T-helper 2 cell treated with Interferon-gamma antibody and Interleukin-4, amounts not matched to agents 5 μg/mL and 100 μg/mL, for 36 hours (primary cell): ENCODE measurements at regions not wholly inside any gene's neighbourhood (a gene's known extent, or its start where the extent isn't known, plus 50 kb on each side); places are given as distances from the start of the nearest gene placed in this dataset.
"Not testable (repeated sequence)": the region's sequence is repeated elsewhere in the genome, so short reads cannot be mapped to it uniquely, and the experiment has no call there.

Experiments
- DNase-seq: peaks from one replicate; pipeline ENCODE4 v3.0.0; 2021; ENCODE audit warnings: low spot score
- H3K27ac Mint-ChIP-seq: one replicate; pipeline ENCODE4 v1.8.0; 2021; ENCODE audit warnings: mild to moderate bottlenecking, mixed read lengths
- H3K27me3 Mint-ChIP-seq: one replicate; pipeline ENCODE4 v1.8.0; 2021; ENCODE audit warnings: low read depth, mixed read lengths
- H3K36me3 Mint-ChIP-seq: one replicate; pipeline ENCODE4 v1.8.0; 2021; ENCODE audit warnings: low read depth, mixed read lengths
- H3K4me1 Mint-ChIP-seq: one replicate; pipeline ENCODE4 v1.8.0; 2021; ENCODE audit warnings: low read depth, mixed read lengths
- H3K4me3 Mint-ChIP-seq: one replicate; pipeline ENCODE4 v1.8.0; 2022; ENCODE audit warnings: mild to moderate bottlenecking, moderate library complexity, mixed read lengths
- H3K9me3 Mint-ChIP-seq: one replicate; pipeline ENCODE4 v1.8.0; 2021; ENCODE audit warnings: mixed read lengths

DNA sequence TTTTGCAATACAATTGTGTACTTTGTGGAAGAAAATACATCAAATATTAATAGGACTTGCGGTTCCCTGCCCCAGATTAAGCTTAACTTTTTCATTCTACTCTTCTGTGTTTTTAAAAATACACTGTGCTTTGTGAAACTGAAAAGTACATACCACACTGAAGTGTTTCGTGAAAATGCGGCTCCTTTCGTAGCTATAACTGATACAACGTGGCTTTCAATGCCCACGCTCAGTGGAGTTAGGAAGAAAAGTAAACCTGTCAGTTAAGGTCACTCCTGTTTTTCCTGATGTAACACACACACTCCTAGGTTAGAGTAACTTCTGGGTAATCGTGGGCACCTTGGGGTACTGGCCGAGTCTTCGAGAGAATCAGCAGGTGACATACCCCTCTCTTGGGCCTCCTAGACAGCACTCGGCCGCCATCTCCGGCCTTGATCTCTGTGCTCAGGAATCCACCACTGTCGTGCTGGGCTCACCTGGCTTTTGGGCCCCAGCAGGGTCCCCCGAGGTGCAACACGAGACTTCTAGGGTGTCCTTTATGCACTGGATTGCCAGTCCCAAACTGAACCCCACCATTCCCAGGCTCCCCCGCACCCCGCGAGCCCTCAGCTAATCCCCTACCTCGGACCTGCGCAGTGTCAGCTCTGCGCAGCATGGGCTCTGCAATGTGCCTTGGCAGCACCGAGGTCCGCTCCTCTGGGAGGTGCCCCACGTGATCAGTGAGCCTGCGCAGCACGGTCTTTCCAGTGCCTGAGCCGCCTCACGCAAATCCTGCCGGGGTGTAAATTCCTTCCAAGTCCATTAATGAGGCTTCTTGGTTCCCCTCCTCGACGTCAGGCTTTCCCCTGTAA is 162.6 kb upstream of the INTU start:
- no peaks in the 10 kb centered on the region for H3K4me1 Mint-ChIP-seq
- no peaks in the 10 kb centered on the region for H3K27me3 Mint-ChIP-seq
- no peaks in the 10 kb centered on the region for H3K9me3 Mint-ChIP-seq
- H3K36me3 Mint-ChIP-seq: no peaks in the 10 kb centered on the region
- no peak for DNase-seq
- no peak overlapping the region for H3K4me3 Mint-ChIP-seq
- H3K27ac Mint-ChIP-seq: no peak overlapping the region

DNA sequence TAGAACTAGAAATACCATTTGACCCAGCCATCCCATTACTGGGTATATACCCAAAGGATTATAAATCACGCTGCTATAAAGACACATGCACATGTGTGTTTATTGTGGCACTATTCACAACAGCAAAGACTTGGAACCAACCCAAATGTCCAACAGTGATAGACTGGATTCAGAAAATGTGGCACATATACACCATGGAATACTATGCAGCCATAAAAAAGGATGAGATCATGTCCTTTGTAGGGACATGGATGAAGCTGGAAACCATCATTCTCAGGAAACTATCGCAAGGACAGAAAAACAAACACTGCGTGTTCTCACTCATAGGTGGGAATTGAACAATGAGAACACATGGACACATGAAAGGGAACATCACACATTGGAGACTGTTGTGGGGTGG is 154.5 kb upstream of the INTU start:
- not testable (repeated sequence) for H3K36me3 Mint-ChIP-seq, H3K27me3 Mint-ChIP-seq, H3K4me1 Mint-ChIP-seq, H3K4me3 Mint-ChIP-seq, H3K27ac Mint-ChIP-seq, DNase-seq, H3K9me3 Mint-ChIP-seq

DNA sequence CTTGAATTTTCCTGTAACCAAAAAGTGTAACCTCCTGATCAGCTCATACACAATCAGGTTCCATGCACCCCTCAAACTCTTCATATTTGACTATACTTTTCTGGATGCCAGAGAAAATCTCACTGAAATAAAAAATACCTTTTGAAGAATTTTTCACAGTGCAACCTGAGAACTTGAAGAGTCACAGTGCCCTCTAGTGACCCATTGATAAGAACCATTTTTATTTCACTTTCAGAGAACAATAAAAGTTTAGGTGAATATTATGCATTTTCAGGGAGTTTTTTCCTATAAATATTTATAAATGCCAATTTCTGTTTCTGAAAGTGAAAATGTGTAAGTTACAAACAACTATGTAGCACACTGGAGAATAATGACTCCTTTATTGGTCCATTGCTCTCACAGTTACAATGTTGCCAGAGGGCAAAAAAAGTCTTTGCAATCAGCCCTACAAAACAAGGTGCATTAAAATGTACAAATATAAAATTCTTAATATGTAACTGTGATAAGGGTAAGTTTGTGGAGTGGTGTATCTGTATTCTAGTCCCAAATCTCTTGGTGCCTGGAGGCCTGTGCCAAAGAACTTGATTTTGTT is 153.6 kb upstream of the INTU start:
- no peaks in the 10 kb centered on the region for H3K27me3 Mint-ChIP-seq
- H3K27ac Mint-ChIP-seq: no peak overlapping the region
- no peaks in the 10 kb centered on the region for H3K36me3 Mint-ChIP-seq
- no peak for DNase-seq
- no peaks in the 10 kb centered on the region for H3K4me1 Mint-ChIP-seq
- H3K9me3 Mint-ChIP-seq: no peaks in the 10 kb centered on the region
- no peak overlapping the region for H3K4me3 Mint-ChIP-seq

DNA sequence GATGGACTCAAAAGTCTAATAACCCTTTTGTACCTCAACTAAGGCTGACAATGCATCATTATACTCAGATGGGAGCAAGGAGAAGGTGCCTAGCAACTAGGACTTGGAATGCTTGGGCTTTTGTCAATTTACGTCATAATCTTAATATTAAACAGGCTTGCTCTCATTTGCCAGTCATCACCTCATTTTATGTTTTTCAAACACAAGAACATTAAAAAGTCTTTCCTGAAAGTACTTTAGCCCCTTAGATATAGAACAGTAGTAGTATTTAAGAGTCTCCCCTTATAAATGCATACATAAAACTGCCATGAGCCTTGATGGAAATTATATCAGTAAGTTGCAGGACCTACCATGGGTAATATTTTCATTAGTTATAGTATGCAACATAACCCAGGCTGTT is 150.7 kb upstream of the INTU start:
- H3K36me3 Mint-ChIP-seq: no peaks in the 10 kb centered on the region
- no peaks in the 10 kb centered on the region for H3K9me3 Mint-ChIP-seq
- H3K4me1 Mint-ChIP-seq: no peaks in the 10 kb centered on the region
- H3K27ac Mint-ChIP-seq: no peak overlapping the region
- no peak for DNase-seq
- no peak overlapping the region for H3K4me3 Mint-ChIP-seq
- no peaks in the 10 kb centered on the region for H3K27me3 Mint-ChIP-seq

DNA sequence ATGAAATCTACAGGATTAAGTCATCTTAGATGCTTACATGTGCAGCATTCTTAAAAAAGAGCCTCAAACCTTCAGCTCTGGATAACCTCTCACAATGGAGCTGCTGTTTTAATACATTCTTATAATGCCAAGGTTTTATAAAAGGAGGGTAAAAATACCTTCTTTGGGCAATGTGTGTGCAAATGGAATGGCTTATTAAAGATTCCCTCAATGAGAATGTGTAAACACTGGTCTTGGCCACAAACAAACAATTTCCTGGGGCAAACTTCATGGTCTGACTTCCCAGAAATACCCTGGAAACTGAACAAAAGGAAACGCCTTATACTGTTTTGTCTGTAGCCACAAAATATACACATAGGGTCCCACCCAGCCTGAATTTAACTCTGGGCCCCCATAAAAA is 148.6 kb upstream of the INTU start:
- Mint-ChIP-seq H3K9me3 (no peaks in the 10 kb centered on the region), H3K27me3 (no peaks in the 10 kb centered on the region), H3K4me3 (no peak overlapping the region), H3K27ac (no peak overlapping the region), H3K4me1 (no peaks in the 10 kb centered on the region), H3K36me3 (no peaks in the 10 kb centered on the region)
- no peak for DNase-seq

DNA sequence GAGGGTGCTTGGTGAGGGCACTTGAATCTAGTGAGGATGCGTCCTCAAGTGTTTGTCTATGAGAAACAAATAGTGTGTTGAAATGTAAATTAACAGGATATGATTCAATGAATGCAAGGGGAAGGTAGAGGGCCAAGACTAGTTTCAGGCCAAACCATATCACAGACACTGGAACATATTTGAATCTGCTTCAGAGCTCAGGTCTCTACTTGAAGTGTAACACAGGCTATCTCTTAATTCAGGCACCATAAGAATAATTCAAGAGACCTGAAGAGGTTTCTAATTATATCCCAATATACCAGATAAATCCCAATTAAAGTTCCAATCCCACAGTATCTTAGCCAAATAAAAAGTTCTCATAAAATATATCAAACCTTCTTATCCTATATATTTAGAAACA is 146.5 kb upstream of the INTU start:
- Mint-ChIP-seq H3K4me1 (no peaks in the 10 kb centered on the region), H3K27me3 (no peaks in the 10 kb centered on the region), H3K9me3 (no peaks in the 10 kb centered on the region), H3K27ac (no peak overlapping the region), H3K4me3 (no peak overlapping the region), H3K36me3 (no peaks in the 10 kb centered on the region)
- DNase-seq: no peak

DNA sequence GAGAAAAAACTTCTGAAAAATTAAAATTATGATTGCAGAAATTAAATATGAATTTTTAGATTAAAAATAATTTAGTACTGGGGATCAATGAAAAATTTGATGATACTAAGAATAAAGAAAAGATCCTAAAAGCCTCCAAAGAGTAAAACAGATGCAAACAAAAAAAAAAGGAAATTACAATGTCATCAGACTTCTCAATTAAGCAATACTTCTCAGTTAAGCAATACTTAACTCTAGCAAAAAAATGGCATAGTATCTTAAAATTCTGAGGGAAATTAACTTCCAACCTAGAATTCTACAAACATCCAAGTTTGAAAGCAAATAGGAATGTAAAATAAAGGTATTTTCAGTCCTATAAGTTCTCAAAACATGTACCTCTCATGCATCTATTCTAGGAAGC is 141.2 kb upstream of the INTU start:
- no peaks in the 10 kb centered on the region for H3K9me3 Mint-ChIP-seq
- no peaks in the 10 kb centered on the region for H3K4me1 Mint-ChIP-seq
- no peak for DNase-seq
- no peak overlapping the region for H3K27ac Mint-ChIP-seq
- H3K4me3 Mint-ChIP-seq: no peak overlapping the region
- no peaks in the 10 kb centered on the region for H3K36me3 Mint-ChIP-seq
- no peaks in the 10 kb centered on the region for H3K27me3 Mint-ChIP-seq

DNA sequence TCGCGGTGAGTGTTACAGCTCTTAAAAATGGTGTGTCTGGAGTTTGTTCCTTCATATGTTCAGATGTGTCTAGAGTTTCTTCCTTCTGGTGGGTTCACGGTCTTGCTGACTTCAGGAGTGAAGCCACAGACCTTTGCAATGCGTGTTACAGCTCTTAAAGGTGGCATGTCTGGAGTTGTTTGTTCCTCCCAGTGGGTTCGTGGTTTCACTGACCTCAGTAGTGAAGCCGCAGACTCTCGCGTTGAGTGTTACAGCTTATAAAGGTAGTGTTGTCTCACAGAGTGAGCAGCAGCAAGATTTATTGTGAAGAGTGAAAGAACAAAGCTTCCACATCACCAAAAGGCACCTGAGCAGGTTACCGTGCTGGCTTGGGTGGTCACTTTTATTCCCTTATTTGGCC is 135.9 kb upstream of the INTU start:
- not testable (repeated sequence) for H3K9me3 Mint-ChIP-seq, H3K4me1 Mint-ChIP-seq, H3K27me3 Mint-ChIP-seq, H3K27ac Mint-ChIP-seq, H3K36me3 Mint-ChIP-seq, DNase-seq, H3K4me3 Mint-ChIP-seq

DNA sequence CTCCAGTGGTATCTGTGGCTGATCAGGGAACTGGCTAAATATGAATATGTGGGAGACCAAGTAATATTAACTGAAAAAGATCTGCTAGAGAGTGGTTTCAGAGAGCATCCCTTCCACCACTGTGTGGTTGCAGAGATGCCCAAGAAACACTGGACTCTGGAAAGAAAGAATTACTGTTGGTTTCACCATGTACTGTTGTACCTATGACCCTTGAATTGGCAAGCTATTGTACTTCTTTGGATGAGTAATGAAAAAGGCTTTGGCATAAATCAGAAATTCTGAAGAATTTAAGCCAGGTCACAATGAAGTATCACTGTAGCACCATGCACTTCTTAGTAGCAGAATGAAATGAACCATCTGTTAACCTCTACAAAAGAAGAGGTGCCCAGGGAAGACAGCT is 134.4 kb upstream of the INTU start:
- Mint-ChIP-seq H3K27me3 (no peaks in the 10 kb centered on the region), H3K9me3 (no peaks in the 10 kb centered on the region), H3K27ac (no peak overlapping the region), H3K4me1 (no peaks in the 10 kb centered on the region), H3K36me3 (no peaks in the 10 kb centered on the region), H3K4me3 (no peak overlapping the region)
- no peak for DNase-seq

DNA sequence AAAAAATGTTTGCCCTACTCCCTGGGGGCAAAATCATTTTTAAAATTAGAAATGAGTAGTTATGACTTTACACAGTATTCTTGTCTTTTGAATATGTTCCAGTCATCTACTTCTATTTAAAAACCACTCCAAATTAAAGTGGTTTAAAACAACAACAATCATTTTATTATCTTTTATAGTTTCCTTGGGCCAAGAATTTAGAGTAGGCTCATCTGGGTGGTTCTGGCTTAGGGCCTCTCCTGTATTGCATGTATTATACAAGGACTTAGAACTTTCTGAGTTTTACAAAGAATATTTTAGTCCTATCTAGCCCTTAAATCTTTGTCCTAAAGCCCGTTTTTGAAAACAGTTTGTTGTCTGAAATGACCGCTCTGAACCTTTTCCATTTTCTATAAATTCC is 132.5 kb upstream of the INTU start:
- Mint-ChIP-seq H3K9me3 (no peaks in the 10 kb centered on the region), H3K36me3 (no peaks in the 10 kb centered on the region), H3K4me1 (no peaks in the 10 kb centered on the region), H3K4me3 (no peak overlapping the region), H3K27ac (no peak overlapping the region), H3K27me3 (no peaks in the 10 kb centered on the region)
- DNase-seq: no peak

DNA sequence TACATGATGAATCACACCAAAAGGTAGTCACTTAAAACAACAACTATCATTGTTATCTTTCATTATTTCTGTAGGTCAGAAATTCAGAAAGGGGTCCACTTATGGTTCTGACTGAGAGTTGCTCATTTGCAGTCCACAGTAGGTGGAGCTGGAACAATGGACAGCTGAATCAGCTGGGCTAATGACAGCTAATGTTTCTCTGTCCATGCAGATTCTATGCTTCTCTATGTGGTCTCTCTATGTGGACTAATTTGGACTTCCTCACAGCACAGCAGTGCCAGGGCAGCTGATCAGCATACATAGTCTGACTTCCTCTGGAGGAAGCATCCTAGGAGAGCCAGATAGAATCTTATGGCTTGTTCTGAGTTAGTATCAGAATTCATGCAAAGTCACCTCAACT is 131.7 kb upstream of the INTU start:
- no peaks in the 10 kb centered on the region for H3K4me1 Mint-ChIP-seq
- no peaks in the 10 kb centered on the region for H3K36me3 Mint-ChIP-seq
- H3K27me3 Mint-ChIP-seq: no peaks in the 10 kb centered on the region
- H3K27ac Mint-ChIP-seq: no peak overlapping the region
- no peak overlapping the region for H3K4me3 Mint-ChIP-seq
- H3K9me3 Mint-ChIP-seq: no peaks in the 10 kb centered on the region
- DNase-seq: no peak

DNA sequence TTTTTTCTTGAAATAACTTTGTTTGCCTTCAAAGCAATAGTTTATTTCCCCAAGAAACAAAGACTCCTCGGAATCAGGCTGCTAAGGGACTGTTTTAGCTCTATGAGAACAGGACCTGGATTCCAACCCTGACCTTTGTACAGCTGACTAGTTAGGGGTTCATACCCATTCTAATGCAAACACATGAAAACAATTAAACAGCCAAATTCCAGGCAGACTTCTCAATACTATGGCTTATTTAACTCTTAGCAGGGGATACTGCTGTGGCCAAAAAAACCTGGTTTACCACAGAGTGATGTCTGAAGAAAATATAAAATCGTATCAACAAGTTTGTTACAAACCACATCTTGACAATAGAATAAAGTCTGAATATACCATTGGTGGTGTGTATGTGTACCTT is 129.6 kb upstream of the INTU start:
- Mint-ChIP-seq H3K4me1 (no peaks in the 10 kb centered on the region), H3K27me3 (no peaks in the 10 kb centered on the region)

DNA sequence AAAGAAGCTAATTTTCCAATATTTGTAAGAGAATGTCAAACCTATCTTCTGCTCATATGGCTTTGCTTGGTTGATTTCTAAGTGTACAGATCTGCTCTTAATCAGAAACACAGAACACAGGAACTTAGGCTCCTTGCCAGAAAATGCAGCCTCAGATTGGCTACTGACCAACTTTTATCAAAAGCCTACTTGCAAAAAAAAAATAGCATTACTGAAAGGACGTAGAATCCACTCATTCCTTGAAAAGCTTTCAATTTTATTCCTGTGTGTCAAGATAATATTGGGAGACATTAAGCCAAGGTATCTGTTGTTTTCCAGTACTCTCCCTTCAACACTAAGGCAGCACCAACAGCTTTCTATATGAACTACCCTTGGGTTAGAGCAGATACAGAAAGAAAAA is 127.6 kb upstream of the INTU start:
- no peaks in the 10 kb centered on the region for H3K9me3 Mint-ChIP-seq
- no peaks in the 10 kb centered on the region for H3K36me3 Mint-ChIP-seq
- no peak for DNase-seq
- H3K27ac Mint-ChIP-seq: no peak overlapping the region
- no peaks in the 10 kb centered on the region for H3K4me1 Mint-ChIP-seq
- no peak overlapping the region for H3K4me3 Mint-ChIP-seq
- no peaks in the 10 kb centered on the region for H3K27me3 Mint-ChIP-seq

More for the DNA sequence above, 129.6 kb upstream of the INTU start:
- DNase-seq: no peak
- Mint-ChIP-seq H3K36me3 (no peaks in the 10 kb centered on the region), H3K9me3 (no peaks in the 10 kb centered on the region), H3K27ac (no peak overlapping the region), H3K4me3 (no peak overlapping the region)

DNA sequence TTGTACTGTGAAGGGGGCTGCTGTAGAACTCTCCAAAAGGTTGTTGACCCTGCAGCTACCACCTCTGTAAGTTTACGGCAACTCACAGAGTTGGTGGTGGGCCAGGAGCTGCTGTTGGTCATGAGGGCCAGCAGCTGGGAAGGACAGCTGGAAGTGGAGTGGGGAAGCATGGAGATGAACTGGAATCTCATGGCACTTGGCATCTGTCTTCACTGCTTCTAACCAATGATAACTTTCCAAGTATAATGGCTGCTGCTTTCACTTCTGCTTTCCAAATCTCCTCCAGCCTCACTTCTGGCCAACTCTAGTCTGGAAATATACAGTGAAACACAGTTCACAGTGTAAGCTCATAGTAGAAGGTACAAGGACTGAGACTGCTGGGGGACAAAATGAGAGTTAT is 126.5 kb upstream of the INTU start:
- no peaks in the 10 kb centered on the region for H3K27me3 Mint-ChIP-seq
- no peaks in the 10 kb centered on the region for H3K36me3 Mint-ChIP-seq

DNA sequence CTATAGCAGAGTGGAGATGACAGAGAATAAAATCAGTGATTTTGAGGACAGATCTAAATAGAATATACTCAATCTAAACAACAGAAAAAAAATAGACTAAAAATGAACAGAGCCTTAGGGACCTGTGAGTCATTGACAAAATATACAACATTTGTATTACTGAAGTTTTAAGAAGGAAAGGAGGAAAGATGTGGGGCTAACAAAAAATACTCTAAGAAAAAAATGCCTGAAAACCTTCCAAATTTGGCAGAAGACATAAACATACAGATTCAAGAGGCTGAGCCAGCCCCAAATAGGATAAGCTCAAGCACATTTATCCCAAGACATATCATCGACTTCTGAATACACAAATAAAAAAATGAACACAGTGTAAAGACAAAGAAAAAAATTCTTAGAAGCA is 123.6 kb upstream of the INTU start:
- no peaks in the 10 kb centered on the region for H3K4me1 Mint-ChIP-seq
- DNase-seq: no peak
- no peak overlapping the region for H3K4me3 Mint-ChIP-seq
- H3K27ac Mint-ChIP-seq: no peak overlapping the region
- no peaks in the 10 kb centered on the region for H3K9me3 Mint-ChIP-seq
- H3K36me3 Mint-ChIP-seq: no peaks in the 10 kb centered on the region
- no peaks in the 10 kb centered on the region for H3K27me3 Mint-ChIP-seq

More for the DNA sequence above, 126.5 kb upstream of the INTU start:
- Mint-ChIP-seq H3K9me3 (no peaks in the 10 kb centered on the region), H3K4me1 (no peaks in the 10 kb centered on the region), H3K4me3 (no peak overlapping the region), H3K27ac (no peak overlapping the region)
- DNase-seq: no peak
